Panc1 (cell line): ENCODE measurements at regions not wholly inside any gene's neighbourhood (a gene's known extent, or its start where the extent isn't known, plus 50 kb on each side); places are given as distances from the start of the nearest gene placed in this dataset.

Experiments
- ATAC-seq: fragments of 200-7000 bp; cut with Tn5 transposase; 2 replicates; pipeline ENCODE4 v1.9.1; 2020; ENCODE audit warnings: mild to moderate bottlenecking, moderate library complexity
- BruUV-seq: library from RNA; stranded (reverse); fragments of 400-500 nt; replicated peaks from 2 replicates; lab custom pipeline; 2021; lab: Mats Ljungman, UMichigan
- CTCF ChIA-PET: fragments of 300-600 bp; sonication (Branson Sonifier 250); formaldehyde crosslinking; loops from one replicate; lab custom pipeline; 2022; ENCODE audit warnings: antibody characterized with exemption; lab: Charles Lee
- POLR2A ChIA-PET: fragments of 300-600 bp; sonication (Branson Sonifier 250); formaldehyde crosslinking; loops from one replicate; lab custom pipeline; 2022; ENCODE audit warnings: antibody characterized with exemption; lab: Charles Lee
- DNase-seq: peaks from one replicate; pipeline ENCODE4 v3.0.0-alpha.2; 2010; ENCODE audit warnings: low read depth, low spot score
- H3K27ac ChIP-seq: 2 replicates; pipeline ENCODE4 v1.5.1; 2011; ENCODE audit warnings: mild to moderate bottlenecking, low read length, inconsistent platforms
- H3K27me3 ChIP-seq: fragments of 200-500 bp; sonication (Bioruptor generic); 2 replicates; pipeline ENCODE4 v1.6.0; 2014; ENCODE audit warnings: low read length, inconsistent platforms; ENCODE audit not compliant: control insufficient read depth, insufficient read depth
- H3K36me3 ChIP-seq: fragments of 200-500 bp; sonication (Bioruptor generic); 2 replicates; pipeline ENCODE4 v1.5.1; 2014; ENCODE audit warnings: inconsistent platforms, mild to moderate bottlenecking, low read length, moderate library complexity; ENCODE audit not compliant: control insufficient read depth, insufficient read depth
- H3K4me1 ChIP-seq: 2 replicates; pipeline ENCODE4 v1.5.1; 2011; ENCODE audit warnings: inconsistent platforms, mild to moderate bottlenecking, low read length, moderate library complexity; ENCODE audit not compliant: control insufficient read depth, insufficient read depth
- H3K4me3 ChIP-seq, 2 experiments: 2 replicates each; pipeline ENCODE4 v1.5.1; 2011 to 2012; ENCODE audit warnings: low read depth in 2 of 2, low read length in 2 of 2, mild to moderate bottlenecking in 2 of 2, inconsistent platforms in 1 of 2, moderate library complexity in 1 of 2
- H3K9me3 ChIP-seq: fragments of 200-500 bp; sonication (Bioruptor generic); 2 replicates; pipeline ENCODE4 v1.5.1; 2014; ENCODE audit warnings: low read depth, mild to moderate bottlenecking, inconsistent platforms, low read length, moderate library complexity; ENCODE audit not compliant: control insufficient read depth, insufficient read depth
- POLR2AphosphoS5 ChIP-seq: IDR thresholded peaks from 2 replicates; pipeline ENCODE4 v1.6.1; 2012; ENCODE audit warnings: mild to moderate bottlenecking, low read depth, low read length, moderate library complexity
- SIN3A ChIP-seq: IDR thresholded peaks from 2 replicates; pipeline ENCODE4 v1.6.1; 2012; ENCODE audit warnings: low read depth, mild to moderate bottlenecking, low read length, moderate library complexity, borderline replicate concordance; ENCODE audit not compliant: insufficient read depth
- TCF7L2 ChIP-seq: IDR thresholded peaks from 2 replicates; pipeline ENCODE4 v1.6.1; 2011; ENCODE audit warnings: mild to moderate bottlenecking, low read depth, low read length, inconsistent platforms
- in situ Hi-C: cut with HindIII; loops from 2 replicates; pipeline ENCODE4 v1.10.0; 2016; ENCODE audit warnings: low sequenced_read_pairs, low pct_unique_long_range_greater_than_20kb
- intact Hi-C: fragments of 100-400 bp; cut with micrococcal nuclease; formaldehyde crosslinking; loops from one replicate; pipeline ENCODE4 v1.10.0; 2022; ENCODE audit not compliant: unreplicated experiment
- TF ChIP-seq, protein P1 (sequence below): fragments of 450-650 bp; IDR thresholded peaks from 2 replicates; pipeline ENCODE4 v1.5.1; 2017; ENCODE audit warnings: mild to moderate bottlenecking
- TF ChIP-seq, protein P2 (sequence below), 2 experiments: IDR thresholded peaks; 2 replicates each; pipeline ENCODE4 v1.6.1; 2011 to 2012; ENCODE audit warnings: low read depth in 2 of 2, control low read depth in 1 of 2, low read length in 1 of 2, mild to moderate bottlenecking in 1 of 2, moderate library complexity in 1 of 2; ENCODE audit not compliant: insufficient read depth in 1 of 2

DNA sequence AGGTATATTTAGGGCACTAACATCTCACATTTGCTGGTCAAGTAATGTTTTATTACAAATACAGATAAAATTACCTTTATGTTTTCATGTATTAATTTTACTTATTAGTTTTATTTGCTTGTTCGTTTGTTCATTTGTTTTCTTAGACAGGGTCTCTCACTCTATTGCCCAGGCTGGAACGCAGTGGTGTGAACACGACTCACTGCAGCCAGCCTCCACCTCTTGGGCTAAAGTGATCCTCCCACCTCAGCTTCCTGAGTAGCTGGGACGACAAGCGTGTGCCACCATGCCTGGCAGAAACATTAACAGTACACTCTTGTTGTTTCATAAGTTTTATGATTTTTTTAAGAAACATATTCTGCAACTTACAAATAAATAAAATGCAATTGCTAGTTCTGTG, 123.2 kb downstream of the ZNF608 start:
- Histone ChIP-seq H3K4me3 (no peak overlapping the region), H3K4me1 (peaks cover 8% of the 10 kb centered on the region), H3K27ac (peak overlapping the region; percentile 67; the same call in 1 of the 2 replicates), H3K36me3 (no peaks in the 10 kb centered on the region), H3K9me3 (no peaks in the 10 kb centered on the region), H3K27me3 (no peaks in the 10 kb centered on the region)
- BruUV-seq = no TSS peak
- TF ChIP-seq, protein P1, sequence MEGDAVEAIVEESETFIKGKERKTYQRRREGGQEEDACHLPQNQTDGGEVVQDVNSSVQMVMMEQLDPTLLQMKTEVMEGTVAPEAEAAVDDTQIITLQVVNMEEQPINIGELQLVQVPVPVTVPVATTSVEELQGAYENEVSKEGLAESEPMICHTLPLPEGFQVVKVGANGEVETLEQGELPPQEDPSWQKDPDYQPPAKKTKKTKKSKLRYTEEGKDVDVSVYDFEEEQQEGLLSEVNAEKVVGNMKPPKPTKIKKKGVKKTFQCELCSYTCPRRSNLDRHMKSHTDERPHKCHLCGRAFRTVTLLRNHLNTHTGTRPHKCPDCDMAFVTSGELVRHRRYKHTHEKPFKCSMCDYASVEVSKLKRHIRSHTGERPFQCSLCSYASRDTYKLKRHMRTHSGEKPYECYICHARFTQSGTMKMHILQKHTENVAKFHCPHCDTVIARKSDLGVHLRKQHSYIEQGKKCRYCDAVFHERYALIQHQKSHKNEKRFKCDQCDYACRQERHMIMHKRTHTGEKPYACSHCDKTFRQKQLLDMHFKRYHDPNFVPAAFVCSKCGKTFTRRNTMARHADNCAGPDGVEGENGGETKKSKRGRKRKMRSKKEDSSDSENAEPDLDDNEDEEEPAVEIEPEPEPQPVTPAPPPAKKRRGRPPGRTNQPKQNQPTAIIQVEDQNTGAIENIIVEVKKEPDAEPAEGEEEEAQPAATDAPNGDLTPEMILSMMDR = no peak
- TF ChIP-seq POLR2AphosphoS5 = no peak
- no peak for TF ChIP-seq TCF7L2
- TF ChIP-seq, protein P2, sequence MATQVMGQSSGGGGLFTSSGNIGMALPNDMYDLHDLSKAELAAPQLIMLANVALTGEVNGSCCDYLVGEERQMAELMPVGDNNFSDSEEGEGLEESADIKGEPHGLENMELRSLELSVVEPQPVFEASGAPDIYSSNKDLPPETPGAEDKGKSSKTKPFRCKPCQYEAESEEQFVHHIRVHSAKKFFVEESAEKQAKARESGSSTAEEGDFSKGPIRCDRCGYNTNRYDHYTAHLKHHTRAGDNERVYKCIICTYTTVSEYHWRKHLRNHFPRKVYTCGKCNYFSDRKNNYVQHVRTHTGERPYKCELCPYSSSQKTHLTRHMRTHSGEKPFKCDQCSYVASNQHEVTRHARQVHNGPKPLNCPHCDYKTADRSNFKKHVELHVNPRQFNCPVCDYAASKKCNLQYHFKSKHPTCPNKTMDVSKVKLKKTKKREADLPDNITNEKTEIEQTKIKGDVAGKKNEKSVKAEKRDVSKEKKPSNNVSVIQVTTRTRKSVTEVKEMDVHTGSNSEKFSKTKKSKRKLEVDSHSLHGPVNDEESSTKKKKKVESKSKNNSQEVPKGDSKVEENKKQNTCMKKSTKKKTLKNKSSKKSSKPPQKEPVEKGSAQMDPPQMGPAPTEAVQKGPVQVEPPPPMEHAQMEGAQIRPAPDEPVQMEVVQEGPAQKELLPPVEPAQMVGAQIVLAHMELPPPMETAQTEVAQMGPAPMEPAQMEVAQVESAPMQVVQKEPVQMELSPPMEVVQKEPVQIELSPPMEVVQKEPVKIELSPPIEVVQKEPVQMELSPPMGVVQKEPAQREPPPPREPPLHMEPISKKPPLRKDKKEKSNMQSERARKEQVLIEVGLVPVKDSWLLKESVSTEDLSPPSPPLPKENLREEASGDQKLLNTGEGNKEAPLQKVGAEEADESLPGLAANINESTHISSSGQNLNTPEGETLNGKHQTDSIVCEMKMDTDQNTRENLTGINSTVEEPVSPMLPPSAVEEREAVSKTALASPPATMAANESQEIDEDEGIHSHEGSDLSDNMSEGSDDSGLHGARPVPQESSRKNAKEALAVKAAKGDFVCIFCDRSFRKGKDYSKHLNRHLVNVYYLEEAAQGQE (IDR thresholded peaks at IDR 0.05; ENCODE audit: insufficient read depth in 1 of 2, low read depth in 2 of 2, low read length in 1 of 2) = no peak
- no peak for TF ChIP-seq SIN3A
- DNase-seq (no peak), ATAC-seq (0 out of 2 replicates have a peak, but pooled peaks have one; percentile 58)
- in situ Hi-C loops (no loop called here), intact Hi-C loops (no loop called here)
- ChIA-PET POLR2A (no interaction called here), CTCF (no interaction called here)

DNA sequence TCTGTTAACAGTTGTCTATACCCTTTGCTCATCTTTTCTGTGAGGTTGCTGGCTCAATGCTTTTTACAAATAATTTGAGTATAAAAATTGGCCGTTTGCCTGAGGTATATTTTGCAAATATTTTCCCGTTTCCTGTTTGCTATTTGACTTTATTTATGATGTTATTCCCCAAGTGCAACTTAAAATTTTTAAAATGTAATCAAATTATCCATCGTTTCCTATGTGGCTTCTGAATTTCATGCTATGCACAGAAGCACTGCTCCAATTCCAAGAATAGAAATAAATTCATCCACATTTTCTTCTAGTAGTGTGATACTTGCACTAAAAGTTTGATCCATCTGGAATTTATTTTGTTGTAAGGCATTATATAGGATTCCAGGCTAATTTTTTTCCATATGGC, 123.6 kb downstream of the ZNF608 start:
- intact Hi-C loops (no loop called here), in situ Hi-C loops (no loop called here)
- H3K27me3 ChIP-seq = no peaks in the 10 kb centered on the region
- TF ChIP-seq, protein P1 = no peak
- TF ChIP-seq POLR2AphosphoS5 = no peak
- no peak for TF ChIP-seq TCF7L2
- no peak for TF ChIP-seq SIN3A
- TF ChIP-seq, protein P2 (IDR thresholded peaks at IDR 0.05; ENCODE audit: insufficient read depth in 1 of 2, low read depth in 2 of 2, low read length in 1 of 2) = no peak
- H3K36me3 ChIP-seq = no peaks in the 10 kb centered on the region
- H3K4me3 ChIP-seq = no peak overlapping the region
- ChIA-PET POLR2A (no interaction called here), CTCF (no interaction called here)
- no peaks in the 10 kb centered on the region for H3K9me3 ChIP-seq
- H3K4me1 ChIP-seq = peaks cover 6% of the 10 kb centered on the region; the same call in 1 of the 2 replicates
- no TSS peak for BruUV-seq
- DNase-seq (no peak), ATAC-seq (no peak)
- H3K27ac ChIP-seq = peak overlapping the region; percentile 67; the same call in 1 of the 2 replicates
